Astrocyte (in vitro differentiated cells and primary cell): ENCODE measurements at regions not wholly inside any gene's neighbourhood (a gene's known extent, or its start where the extent isn't known, plus 50 kb on each side); places are given as distances from the start of the nearest gene placed in this dataset.

Experiments
- DNase-seq: peaks from one replicate; pipeline ENCODE4 v3.0.0-alpha.2; 2010; ENCODE audit warnings: low read depth
- FAIRE-seq: peaks from 2 replicates; lab custom pipeline; 2011; peaks lifted over from hg19 to GRCh38; lab: Jason Lieb, UNC
- H2AFZ ChIP-seq: 2 replicates; pipeline ENCODE4 v1.6.0; 2012; ENCODE audit warnings: low read depth, low read length, inconsistent platforms
- H3K27ac ChIP-seq: 2 replicates; pipeline ENCODE4 v1.5.1; 2011; ENCODE audit warnings: low read depth, low read length, inconsistent platforms
- H3K27me3 ChIP-seq: 2 replicates; pipeline ENCODE4 v1.6.0; 2011; ENCODE audit warnings: low read length, inconsistent platforms; ENCODE audit not compliant: insufficient read depth
- H3K36me3 ChIP-seq: 2 replicates; pipeline ENCODE4 v1.5.1; 2011; ENCODE audit warnings: low read length, inconsistent platforms; ENCODE audit not compliant: insufficient read depth
- H3K4me1 ChIP-seq: 2 replicates; pipeline ENCODE4 v1.5.1; 2011; ENCODE audit warnings: low read length, inconsistent platforms; ENCODE audit not compliant: insufficient read depth
- H3K4me2 ChIP-seq: 2 replicates; pipeline ENCODE4 v1.6.0; 2012; ENCODE audit warnings: low read length, inconsistent platforms
- H3K4me3 ChIP-seq: 2 replicates; pipeline ENCODE4 v1.5.1; 2011; ENCODE audit warnings: low read depth, mild to moderate bottlenecking, low read length, inconsistent platforms; ENCODE audit not compliant: insufficient read depth
- H3K79me2 ChIP-seq: 2 replicates; pipeline ENCODE4 v1.6.0; 2012; ENCODE audit warnings: mild to moderate bottlenecking, low read length, inconsistent platforms; ENCODE audit not compliant: insufficient read depth
- H3K9ac ChIP-seq: 2 replicates; pipeline ENCODE4 v1.6.0; 2012; ENCODE audit warnings: mild to moderate bottlenecking, low read length, inconsistent platforms
- H3K9me3 ChIP-seq: 2 replicates; pipeline ENCODE4 v1.5.1; 2012; ENCODE audit warnings: low read depth, mild to moderate bottlenecking, low read length, inconsistent platforms; ENCODE audit not compliant: insufficient read depth
- H4K20me1 ChIP-seq: 2 replicates; pipeline ENCODE4 v1.6.0; 2012; ENCODE audit warnings: low read length, inconsistent platforms; ENCODE audit not compliant: insufficient read depth
- H3K27ac Mint-ChIP-seq: one replicate; pipeline ENCODE4 v1.8.0; 2021; ENCODE audit warnings: mild to moderate bottlenecking, mixed read lengths; ENCODE audit not compliant: unreplicated experiment
- H3K27me3 Mint-ChIP-seq: one replicate; pipeline ENCODE4 v1.8.0; 2021; ENCODE audit warnings: low read depth, mixed read lengths; ENCODE audit not compliant: unreplicated experiment
- H3K36me3 Mint-ChIP-seq: one replicate; pipeline ENCODE4 v1.8.0; 2021; ENCODE audit warnings: low read depth, mixed read lengths; ENCODE audit not compliant: unreplicated experiment
- H3K4me1 Mint-ChIP-seq: one replicate; pipeline ENCODE4 v1.8.0; 2021; ENCODE audit warnings: low read depth, mixed read lengths; ENCODE audit not compliant: unreplicated experiment
- H3K4me3 Mint-ChIP-seq: one replicate; pipeline ENCODE4 v1.8.0; 2021; ENCODE audit warnings: mild to moderate bottlenecking, moderate library complexity, mixed read lengths; ENCODE audit not compliant: unreplicated experiment
- H3K9me3 Mint-ChIP-seq: one replicate; pipeline ENCODE4 v1.8.0; 2021; ENCODE audit warnings: mild to moderate bottlenecking, mixed read lengths; ENCODE audit not compliant: unreplicated experiment
- EZH2 ChIP-seq: IDR thresholded peaks from 2 replicates; pipeline ENCODE4 v1.6.1; 2012; ENCODE audit warnings: mild to moderate bottlenecking, low read length, inconsistent platforms; ENCODE audit not compliant: insufficient read depth
- TF ChIP-seq, protein P1 (sequence below): IDR thresholded peaks from 2 replicates; pipeline ENCODE4 v1.5.1; 2011; ENCODE audit warnings: low read depth, mild to moderate bottlenecking, inconsistent platforms, low read length, moderate library complexity; ENCODE audit not compliant: insufficient read depth

GRCh38 chr7:130912082-130912861, 178.3 kb upstream of the KLF14 start:
- peak overlapping the region; percentile 97 for H3K9ac ChIP-seq
- H3K9me3 ChIP-seq: no peaks in the 10 kb centered on the region
- Mint-ChIP-seq H3K36me3 (peaks cover 15% of the 10 kb centered on the region), H3K27me3 (no peaks in the 10 kb centered on the region), H3K4me1 (peaks cover 74% of the 10 kb centered on the region), H3K27ac (peak overlapping the region; percentile 100), H3K4me3 (peak overlapping the region; percentile 97), H3K9me3 (no peaks in the 10 kb centered on the region)
- FAIRE-seq (no peak), DNase-seq (peak; percentile 89)
- H3K36me3 ChIP-seq: peaks cover 11% of the 10 kb centered on the region
- peaks cover 89% of the 10 kb centered on the region for H3K79me2 ChIP-seq
- H4K20me1 ChIP-seq: peaks cover 25% of the 10 kb centered on the region
- TF ChIP-seq, protein P1, sequence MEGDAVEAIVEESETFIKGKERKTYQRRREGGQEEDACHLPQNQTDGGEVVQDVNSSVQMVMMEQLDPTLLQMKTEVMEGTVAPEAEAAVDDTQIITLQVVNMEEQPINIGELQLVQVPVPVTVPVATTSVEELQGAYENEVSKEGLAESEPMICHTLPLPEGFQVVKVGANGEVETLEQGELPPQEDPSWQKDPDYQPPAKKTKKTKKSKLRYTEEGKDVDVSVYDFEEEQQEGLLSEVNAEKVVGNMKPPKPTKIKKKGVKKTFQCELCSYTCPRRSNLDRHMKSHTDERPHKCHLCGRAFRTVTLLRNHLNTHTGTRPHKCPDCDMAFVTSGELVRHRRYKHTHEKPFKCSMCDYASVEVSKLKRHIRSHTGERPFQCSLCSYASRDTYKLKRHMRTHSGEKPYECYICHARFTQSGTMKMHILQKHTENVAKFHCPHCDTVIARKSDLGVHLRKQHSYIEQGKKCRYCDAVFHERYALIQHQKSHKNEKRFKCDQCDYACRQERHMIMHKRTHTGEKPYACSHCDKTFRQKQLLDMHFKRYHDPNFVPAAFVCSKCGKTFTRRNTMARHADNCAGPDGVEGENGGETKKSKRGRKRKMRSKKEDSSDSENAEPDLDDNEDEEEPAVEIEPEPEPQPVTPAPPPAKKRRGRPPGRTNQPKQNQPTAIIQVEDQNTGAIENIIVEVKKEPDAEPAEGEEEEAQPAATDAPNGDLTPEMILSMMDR: no peak
- TF ChIP-seq EZH2: no peak
- H3K27me3 ChIP-seq: no peaks in the 10 kb centered on the region
- H3K4me2 ChIP-seq: peak overlapping the region; percentile 88
- H3K4me3 ChIP-seq: peak overlapping the region; percentile 88
- H3K27ac ChIP-seq: peak overlapping the region; percentile 99
- H3K4me1 ChIP-seq: peaks cover 59% of the 10 kb centered on the region
- H2AFZ ChIP-seq: no peak overlapping the region

GRCh38 chr7:130912862-130913638, 179.0 kb upstream of the KLF14 start:
- peaks cover 75% of the 10 kb centered on the region for H3K4me1 Mint-ChIP-seq
- H3K36me3 Mint-ChIP-seq: peaks cover 15% of the 10 kb centered on the region
- Histone ChIP-seq H3K4me1 (peaks cover 62% of the 10 kb centered on the region), H3K36me3 (peaks cover 7% of the 10 kb centered on the region), H3K9ac (peak overlapping the region; percentile 97), H3K4me3 (peak overlapping the region; percentile 88), H3K4me2 (peak overlapping the region; percentile 88), H4K20me1 (peaks cover 25% of the 10 kb centered on the region), H3K79me2 (peaks cover 90% of the 10 kb centered on the region), H2AFZ (no peak overlapping the region), H3K9me3 (no peaks in the 10 kb centered on the region), H3K27me3 (no peaks in the 10 kb centered on the region), H3K27ac (peak overlapping the region; percentile 99)
- H3K9me3 Mint-ChIP-seq: no peaks in the 10 kb centered on the region
- peak overlapping the region; percentile 100 for H3K27ac Mint-ChIP-seq
- FAIRE-seq (peak; percentile 47), DNase-seq (peak; percentile 98)
- H3K4me3 Mint-ChIP-seq: peak overlapping the region; percentile 97
- H3K27me3 Mint-ChIP-seq: no peaks in the 10 kb centered on the region
- TF ChIP-seq, protein P1: no peak
- TF ChIP-seq EZH2: no peak
